Ascending aorta (tissue), 2 donors: ENCODE measurements at regions not wholly inside any gene's neighbourhood (a gene's known extent, or its start where the extent isn't known, plus 50 kb on each side); places are given as distances from the start of the nearest gene placed in this dataset.
"Not testable (repeated sequence)": the region's sequence is repeated elsewhere in the genome, so short reads cannot be mapped to it uniquely, and the experiment has no call there.

Source experiments
- DNase-seq, 2 donors: peaks; one replicate each; pipeline ENCODE4 v3.0.0-alpha.2; 2019; ENCODE audit warnings: low spot score in 2 of 2
- H3K27ac ChIP-seq, 2 donors: fragments of 200-600 bp; sonication (generic); one replicate each; pipeline ENCODE4 v1.5.1; 2016 to 2017; ENCODE audit warnings: mild to moderate bottlenecking in 1 of 2
- H3K27me3 ChIP-seq: fragments of 200-600 bp; sonication (generic); one replicate; pipeline ENCODE4 v1.5.1; 2017
- H3K36me3 ChIP-seq, 2 donors: fragments of 200-600 bp; sonication (generic); one replicate each; pipeline ENCODE4 v1.5.1; 2016
- H3K4me1 ChIP-seq, 2 donors: fragments of 200-600 bp; sonication (generic); one replicate each; pipeline ENCODE4 v1.5.1; 2016 to 2017; ENCODE audit warnings: mild to moderate bottlenecking in 1 of 2
- H3K4me3 ChIP-seq, 2 donors: fragments of 200-600 bp; sonication (generic); one replicate each; pipeline ENCODE4 v1.5.1; 2016 to 2017; ENCODE audit warnings: mild to moderate bottlenecking in 1 of 2
- H3K9me3 ChIP-seq, 2 donors: fragments of 200-600 bp; sonication (generic); one replicate each; pipeline ENCODE4 v1.5.1; 2016
- CTCF ChIP-seq, 3 experiments: fragments of 200-600 bp in 2 of 3; fragments of 450-650 bp in 1 of 3; sonication (generic) in 2 of 3; IDR thresholded peaks; one replicate each; pipeline ENCODE4 v1.5.1; 2016 to 2019; ENCODE audit warnings: antibody characterized with exemption in 3 of 3, mild to moderate bottlenecking in 1 of 3, moderate library complexity in 1 of 3
- intact Hi-C: fragments of 100-400 bp; cut with DNase I; formaldehyde crosslinking; loops from one replicate; pipeline ENCODE4 v1.15.1; 2023

DNA sequence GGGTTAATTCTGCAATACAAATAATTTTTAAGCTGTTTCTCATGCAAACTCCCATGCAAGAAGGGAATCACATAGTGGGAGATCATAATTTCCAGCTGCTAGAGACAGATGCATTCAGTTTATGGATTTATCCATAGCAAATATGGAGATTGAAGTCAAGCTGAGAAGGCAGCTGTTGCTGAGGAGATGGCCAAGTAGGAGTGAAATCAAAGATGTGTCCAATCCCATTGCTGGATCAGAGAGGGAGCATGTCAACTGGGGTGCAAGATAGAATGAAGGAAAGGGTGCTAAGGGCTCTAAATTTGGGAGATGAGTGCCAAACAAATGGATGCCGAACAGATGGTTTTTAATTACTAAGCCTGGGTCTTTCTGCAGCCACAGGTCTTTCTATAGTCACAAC is 504.5 kb downstream of the NFIB start:
- intact Hi-C loops, result no loop called here

DNA sequence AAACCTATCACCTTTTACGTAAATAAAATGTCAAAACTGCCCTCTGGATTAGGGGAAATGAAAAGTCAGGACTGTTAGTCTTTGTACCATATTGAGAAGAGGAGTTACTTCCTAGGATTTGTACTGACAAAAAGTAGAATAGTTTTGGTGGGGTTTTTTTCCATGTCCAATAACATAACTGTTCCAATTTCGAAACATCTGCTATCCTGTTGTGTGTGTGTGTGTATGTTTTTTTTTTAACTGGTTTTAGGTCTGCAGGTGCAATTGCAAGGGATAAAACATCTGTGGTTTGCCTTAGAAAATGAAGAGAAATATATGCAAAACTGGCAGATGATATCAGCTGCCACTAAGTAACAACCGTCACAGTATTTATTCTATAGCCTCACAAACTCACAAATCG is 506.8 kb downstream of the NFIB start:
- H3K9me3 ChIP-seq, result no peaks in the 10 kb centered on the region
- H3K4me3 ChIP-seq, result no peak overlapping the region
- DNase-seq, result no peak
- H3K36me3 ChIP-seq, result no peaks in the 10 kb centered on the region
- intact Hi-C loops, result no loop called here
- H3K27ac ChIP-seq, result no peak overlapping the region
- TF ChIP-seq CTCF (IDR thresholded peaks at IDR 0.05), result no peak
- no peaks in the 10 kb centered on the region for H3K27me3 ChIP-seq
- H3K4me1 ChIP-seq, result no peaks in the 10 kb centered on the region

More for the DNA sequence above, 504.5 kb downstream of the NFIB start:
- Histone ChIP-seq H3K4me1 (no peaks in the 10 kb centered on the region), H3K36me3 (no peaks in the 10 kb centered on the region), H3K9me3 (no peaks in the 10 kb centered on the region), H3K27me3 (no peaks in the 10 kb centered on the region), H3K27ac (no peak overlapping the region), H3K4me3 (no peak overlapping the region)
- TF ChIP-seq CTCF (IDR thresholded peaks at IDR 0.05), result no peak
- no peak for DNase-seq

DNA sequence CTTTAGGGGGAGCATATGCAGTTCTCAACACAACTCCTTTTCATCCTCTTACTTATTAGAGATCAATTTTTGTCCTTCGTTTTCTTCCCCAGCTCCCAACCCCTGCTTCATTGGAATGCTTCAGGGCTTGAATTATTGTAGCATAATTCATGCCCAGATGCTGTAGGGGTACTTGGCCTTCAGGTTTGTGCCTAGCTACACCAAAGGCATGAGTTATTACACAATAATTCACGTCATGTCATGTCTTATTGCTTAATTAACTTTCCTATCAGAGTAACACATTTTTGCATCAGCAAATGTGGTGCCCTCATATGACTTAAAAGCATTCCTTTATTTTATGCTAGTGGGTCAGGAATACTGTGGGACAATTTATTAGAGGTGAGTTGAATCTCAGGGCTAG is 507.2 kb downstream of the NFIB start:
- TF ChIP-seq CTCF (IDR thresholded peaks at IDR 0.05), result no peak
- DNase-seq, result no peak
- intact Hi-C loops, result no loop called here
- Histone ChIP-seq H3K4me1 (no peaks in the 10 kb centered on the region), H3K27ac (no peak overlapping the region), H3K27me3 (no peaks in the 10 kb centered on the region), H3K4me3 (no peak overlapping the region), H3K9me3 (no peaks in the 10 kb centered on the region), H3K36me3 (no peaks in the 10 kb centered on the region)

- intact Hi-C loops, result no loop called here
- TF ChIP-seq CTCF (IDR thresholded peaks at IDR 0.05), result no peak
- Histone ChIP-seq H3K4me3 (no peak overlapping the region), H3K36me3 (no peaks in the 10 kb centered on the region), H3K9me3 (no peaks in the 10 kb centered on the region), H3K27me3 (no peaks in the 10 kb centered on the region), H3K27ac (no peak overlapping the region), H3K4me1 (no peaks in the 10 kb centered on the region)
- no peak for DNase-seq
These were observed 508.4 kb downstream of the NFIB start for GRCh38 chr9:13805546-13805945.

GRCh38 chr9:13804532-13804931 is 509.4 kb downstream of the NFIB start:
- TF ChIP-seq CTCF (IDR thresholded peaks at IDR 0.05), result no peak
- Histone ChIP-seq H3K36me3 (no peaks in the 10 kb centered on the region), H3K4me1 (no peaks in the 10 kb centered on the region), H3K9me3 (no peaks in the 10 kb centered on the region), H3K27me3 (no peaks in the 10 kb centered on the region), H3K4me3 (no peak overlapping the region), H3K27ac (no peak overlapping the region)
- DNase-seq, result no peak
- intact Hi-C loops, result no loop called here

DNA sequence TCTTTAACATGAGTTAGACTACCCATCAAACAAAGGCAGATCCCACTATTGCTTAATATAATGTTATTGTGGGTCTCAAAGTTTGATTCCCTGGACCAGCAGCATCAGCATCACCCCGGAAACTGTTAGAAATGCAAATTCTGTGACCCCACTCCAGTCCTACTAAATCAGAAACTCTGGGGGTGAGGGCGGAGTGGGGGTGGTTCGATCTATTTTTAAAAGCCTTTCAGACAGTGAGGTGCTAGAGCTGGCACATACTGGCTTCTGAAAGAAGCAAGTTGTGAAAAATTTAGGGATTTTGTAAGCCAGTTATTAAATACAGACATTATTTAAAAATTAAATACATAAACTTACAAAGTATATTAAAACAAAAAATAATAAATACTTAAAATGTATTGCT is 513.2 kb downstream of the NFIB start:
- H3K36me3 ChIP-seq, result no peaks in the 10 kb centered on the region
- H3K4me1 ChIP-seq, result no peaks in the 10 kb centered on the region
- intact Hi-C loops, result no loop called here
- no peaks in the 10 kb centered on the region for H3K9me3 ChIP-seq
- DNase-seq, result no peak
- no peak for TF ChIP-seq CTCF (IDR thresholded peaks at IDR 0.05)
- H3K4me3 ChIP-seq, result no peak overlapping the region
- no peak overlapping the region for H3K27ac ChIP-seq
- H3K27me3 ChIP-seq, result no peaks in the 10 kb centered on the region

DNA sequence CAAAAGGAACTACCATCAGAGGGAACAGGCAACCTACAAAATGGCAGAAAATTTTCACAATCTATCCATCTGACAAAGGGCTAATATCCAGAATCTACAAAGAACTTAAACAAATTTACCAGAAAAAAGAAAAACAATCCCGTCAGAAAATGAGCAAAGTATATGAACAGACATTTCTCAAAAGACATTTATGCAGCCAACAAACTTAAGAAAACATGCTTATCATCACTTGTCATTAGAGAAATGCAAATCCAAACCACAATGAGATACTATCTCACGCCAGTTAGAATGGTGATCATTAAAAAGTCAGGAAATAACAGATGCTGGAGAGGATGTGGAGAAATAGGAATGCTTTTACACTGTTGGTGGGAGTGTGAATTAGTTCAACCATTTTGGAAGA is 516.2 kb downstream of the NFIB start:
- DNase-seq, H3K36me3 ChIP-seq, H3K27ac ChIP-seq, H3K27me3 ChIP-seq, H3K9me3 ChIP-seq, H3K4me1 ChIP-seq, H3K4me3 ChIP-seq, intact Hi-C loops: not testable (repeated sequence)
